MCF 10A (cell line): ENCODE measurements at regions not wholly inside any gene's neighbourhood (a gene's known extent, or its start where the extent isn't known, plus 50 kb on each side); places are given as distances from the start of the nearest gene placed in this dataset.

Source experiments
- BruUV-seq: library from RNA; stranded (reverse); fragments of 400-500 nt; replicated peaks from 2 replicates; lab custom pipeline; 2021; lab: Mats Ljungman, UMichigan
- CTCF ChIA-PET: fragments of 300-600 bp; sonication (Branson Sonifier 250); formaldehyde crosslinking; extraction: SDS; loops from one replicate; lab custom pipeline; 2021; ENCODE audit warnings: antibody characterized with exemption, inconsistent platforms; lab: Yijun Ruan, JAX
- POLR2A ChIA-PET: fragments of 300-600, 350-650 bp; sonication (Branson Sonifier 250); formaldehyde crosslinking; extraction: SDS; loops from one replicate; lab custom pipeline; 2020; ENCODE audit warnings: antibody characterized with exemption, inconsistent platforms; lab: Yijun Ruan, JAX
- DNase-seq: peaks from one replicate; pipeline ENCODE4 v3.0.0-alpha.2; 2018; ENCODE audit not compliant: unreplicated experiment
- H3K27ac Mint-ChIP-seq: one replicate; pipeline ENCODE4 v1.8.0; 2022; ENCODE audit warnings: mild to moderate bottlenecking, low read depth, mixed read lengths; ENCODE audit not compliant: unreplicated experiment
- H3K27me3 Mint-ChIP-seq: one replicate; pipeline ENCODE4 v1.8.0; 2022; ENCODE audit warnings: mixed read lengths; ENCODE audit not compliant: insufficient read depth, unreplicated experiment
- H3K36me3 Mint-ChIP-seq: one replicate; pipeline ENCODE4 v1.8.0; 2022; ENCODE audit warnings: mild to moderate bottlenecking, moderate library complexity, mixed read lengths; ENCODE audit not compliant: insufficient read depth, unreplicated experiment
- H3K4me1 Mint-ChIP-seq: one replicate; pipeline ENCODE4 v1.8.0; 2022; ENCODE audit warnings: mixed read lengths; ENCODE audit not compliant: insufficient read depth, unreplicated experiment
- H3K4me3 Mint-ChIP-seq: one replicate; pipeline ENCODE4 v1.8.0; 2022; ENCODE audit warnings: mild to moderate bottlenecking, moderate library complexity, mixed read lengths; ENCODE audit not compliant: unreplicated experiment
- H3K9me3 Mint-ChIP-seq: one replicate; pipeline ENCODE4 v1.8.0; 2022; ENCODE audit warnings: mixed read lengths; ENCODE audit not compliant: unreplicated experiment
- intact Hi-C: fragments of 100-400 bp; cut with micrococcal nuclease; formaldehyde crosslinking; loops from 2 replicates; pipeline ENCODE4 v1.14.1; 2022
- TF ChIP-seq, protein P1 (sequence below): fragments of 200-600 bp; IDR thresholded peaks from one replicate; pipeline ENCODE4 v1.8.0; 2022; ENCODE audit warnings: antibody characterized with exemption, mild to moderate bottlenecking; ENCODE audit not compliant: unreplicated experiment

DNA sequence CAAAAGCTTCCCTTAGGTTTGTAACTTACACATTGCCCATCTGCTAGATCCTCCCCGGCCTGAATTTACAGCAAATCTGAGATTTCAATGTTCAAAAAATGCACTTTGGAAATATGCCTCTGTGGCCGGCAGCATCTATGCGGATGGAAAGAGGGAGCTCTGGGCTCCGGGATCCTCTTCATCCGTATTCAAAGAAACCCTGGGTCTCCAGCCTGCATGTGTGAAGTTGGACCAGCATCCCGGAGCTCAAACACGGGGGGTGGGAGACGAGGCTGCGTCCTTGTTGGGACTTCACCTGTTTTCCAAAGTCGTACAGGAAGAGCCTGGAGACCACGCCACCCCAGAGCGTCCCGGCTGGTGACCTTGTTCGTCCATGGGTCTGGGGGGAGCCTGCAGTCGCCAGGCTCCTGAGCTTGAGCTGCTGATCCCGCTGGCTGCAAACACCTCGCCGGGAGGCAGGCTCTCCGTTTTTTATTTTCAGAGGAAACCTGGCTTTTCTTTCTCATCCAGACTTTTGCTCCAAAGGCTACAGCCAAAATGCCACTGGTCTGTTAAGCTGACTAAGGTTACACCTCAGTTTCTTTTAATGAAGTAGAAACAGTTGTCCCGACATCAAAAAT lies 77.4 kb downstream of the PTGR3 start:
- no peaks in the 10 kb centered on the region for H3K9me3 Mint-ChIP-seq
- no peaks in the 10 kb centered on the region for H3K36me3 Mint-ChIP-seq
- H3K27ac Mint-ChIP-seq, result no peak overlapping the region
- no peak overlapping the region for H3K4me3 Mint-ChIP-seq
- intact Hi-C loops, result no loop called here
- H3K4me1 Mint-ChIP-seq, result no peaks in the 10 kb centered on the region
- no peak for DNase-seq
- H3K27me3 Mint-ChIP-seq, result no peaks in the 10 kb centered on the region
- TF ChIP-seq, protein P1, sequence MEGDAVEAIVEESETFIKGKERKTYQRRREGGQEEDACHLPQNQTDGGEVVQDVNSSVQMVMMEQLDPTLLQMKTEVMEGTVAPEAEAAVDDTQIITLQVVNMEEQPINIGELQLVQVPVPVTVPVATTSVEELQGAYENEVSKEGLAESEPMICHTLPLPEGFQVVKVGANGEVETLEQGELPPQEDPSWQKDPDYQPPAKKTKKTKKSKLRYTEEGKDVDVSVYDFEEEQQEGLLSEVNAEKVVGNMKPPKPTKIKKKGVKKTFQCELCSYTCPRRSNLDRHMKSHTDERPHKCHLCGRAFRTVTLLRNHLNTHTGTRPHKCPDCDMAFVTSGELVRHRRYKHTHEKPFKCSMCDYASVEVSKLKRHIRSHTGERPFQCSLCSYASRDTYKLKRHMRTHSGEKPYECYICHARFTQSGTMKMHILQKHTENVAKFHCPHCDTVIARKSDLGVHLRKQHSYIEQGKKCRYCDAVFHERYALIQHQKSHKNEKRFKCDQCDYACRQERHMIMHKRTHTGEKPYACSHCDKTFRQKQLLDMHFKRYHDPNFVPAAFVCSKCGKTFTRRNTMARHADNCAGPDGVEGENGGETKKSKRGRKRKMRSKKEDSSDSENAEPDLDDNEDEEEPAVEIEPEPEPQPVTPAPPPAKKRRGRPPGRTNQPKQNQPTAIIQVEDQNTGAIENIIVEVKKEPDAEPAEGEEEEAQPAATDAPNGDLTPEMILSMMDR, result no peak
- CTCF ChIA-PET, result interaction anchor here (0.5 to 0.7 kb wide), 2 partner anchors 24 to 413 kb away, joined by 3 to 5 read pairs; no protein-coding TSS in a partner anchor
- POLR2A ChIA-PET, result no interaction called here
- BruUV-seq, result no TSS peak

- no TSS peak for BruUV-seq
- Mint-ChIP-seq H3K4me3 (no peak overlapping the region), H3K36me3 (no peaks in the 10 kb centered on the region), H3K27me3 (no peaks in the 10 kb centered on the region), H3K27ac (no peak overlapping the region), H3K9me3 (no peaks in the 10 kb centered on the region), H3K4me1 (no peaks in the 10 kb centered on the region)
- DNase-seq, result no peak
- intact Hi-C loops, result no loop called here
- ChIA-PET CTCF (no interaction called here), POLR2A (no interaction called here)
- TF ChIP-seq, protein P1, result no peak
Observed at GRCh38 chr18:75130591-75131328, 78.2 kb downstream of the PTGR3 start.

DNA sequence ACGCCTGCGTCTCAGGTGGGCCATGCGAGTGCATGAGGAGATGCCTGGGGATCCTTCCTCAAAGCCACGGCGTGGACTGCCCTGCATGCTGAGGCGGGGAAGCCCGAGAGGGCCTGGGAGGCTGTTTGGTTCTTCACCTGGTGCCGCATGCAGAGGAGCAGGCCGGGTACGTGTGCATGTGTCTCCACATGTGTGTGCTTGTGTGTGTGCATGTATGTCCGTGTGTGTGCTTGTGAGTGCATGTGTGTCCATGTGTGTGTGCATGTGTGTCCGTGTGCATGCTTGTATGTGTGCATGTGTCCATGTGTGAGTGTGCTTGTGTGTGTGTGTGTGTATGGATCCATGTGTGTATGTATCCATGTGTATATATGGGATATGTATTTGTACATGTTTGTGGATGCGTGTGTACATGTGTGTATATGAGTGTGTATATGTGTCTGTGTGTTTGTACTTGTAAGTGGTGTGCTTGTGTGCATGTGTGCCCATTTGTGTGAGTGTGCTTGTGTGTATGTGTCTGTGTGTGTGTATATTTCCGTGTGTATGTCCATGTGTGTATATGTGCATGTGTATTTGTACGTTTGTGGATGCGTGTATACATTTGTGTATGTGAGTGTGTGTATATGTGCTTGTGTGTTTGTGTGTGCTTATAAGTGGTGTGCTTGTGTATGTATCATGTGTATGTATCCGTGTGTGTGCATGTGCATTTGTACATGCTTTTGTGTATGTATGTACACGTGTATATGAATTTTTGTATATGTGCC lies 79.0 kb downstream of the PTGR3 start:
- H3K4me3 Mint-ChIP-seq, result no peak overlapping the region
- intact Hi-C loops, result no loop called here
- no peaks in the 10 kb centered on the region for H3K4me1 Mint-ChIP-seq
- no TSS peak for BruUV-seq
- no peaks in the 10 kb centered on the region for H3K36me3 Mint-ChIP-seq
- H3K9me3 Mint-ChIP-seq, result no peaks in the 10 kb centered on the region
- no peaks in the 10 kb centered on the region for H3K27me3 Mint-ChIP-seq
- TF ChIP-seq, protein P1, result no peak
- ChIA-PET POLR2A (no interaction called here), CTCF (no interaction called here)
- no peak for DNase-seq
- no peak overlapping the region for H3K27ac Mint-ChIP-seq
